HG03457 (cell line): ENCODE measurements at regions not wholly inside any gene's neighbourhood (a gene's known extent, or its start where the extent isn't known, plus 50 kb on each side); places are given as distances from the start of the nearest gene placed in this dataset.
"Not testable (repeated sequence)": the region's sequence is repeated elsewhere in the genome, so short reads cannot be mapped to it uniquely, and the experiment has no call there.

ENCODE experiments used
- ATAC-seq: cut with Tn5 transposase; IDR thresholded peaks from one replicate; pipeline ENCODE4 v1.9.1; 2021; ENCODE audit warnings: moderate number of reproducible peaks; ENCODE audit not compliant: unreplicated experiment

DNA sequence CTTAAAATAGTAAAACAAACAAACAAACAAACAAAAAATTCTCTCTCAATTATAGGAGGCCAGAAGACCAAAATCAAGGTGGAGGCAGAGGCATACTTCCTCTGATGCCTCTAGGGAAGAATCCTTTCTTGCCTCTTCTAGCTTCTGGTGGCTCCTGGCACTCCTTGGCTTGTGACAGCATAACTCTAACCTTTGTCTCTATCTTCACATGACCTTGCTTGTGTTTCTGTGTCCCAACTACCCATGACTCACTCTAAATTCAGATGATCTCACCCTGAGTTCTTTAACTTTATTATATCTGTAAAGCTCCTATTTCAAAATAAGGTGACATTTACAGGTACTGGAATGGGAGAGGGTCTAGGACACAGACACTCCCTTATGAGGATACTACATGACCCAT, 88.3 kb upstream of the ANTXRL start:
- no peak for ATAC-seq

- ATAC-seq, result not testable (repeated sequence)
Measured at GRCh38 chr10:46202405-46202804, 84.4 kb upstream of the ANTXRL start.

GRCh38 chr10:46204482-46205102, 82.2 kb upstream of the ANTXRL start:
- not testable (repeated sequence) for ATAC-seq

- not testable (repeated sequence) for ATAC-seq
Measured at GRCh38 chr10:46210427-46210826, 76.4 kb upstream of the ANTXRL start.

GRCh38 chr10:46215426-46215825, 71.4 kb upstream of the ANTXRL start:
- no peak for ATAC-seq

DNA sequence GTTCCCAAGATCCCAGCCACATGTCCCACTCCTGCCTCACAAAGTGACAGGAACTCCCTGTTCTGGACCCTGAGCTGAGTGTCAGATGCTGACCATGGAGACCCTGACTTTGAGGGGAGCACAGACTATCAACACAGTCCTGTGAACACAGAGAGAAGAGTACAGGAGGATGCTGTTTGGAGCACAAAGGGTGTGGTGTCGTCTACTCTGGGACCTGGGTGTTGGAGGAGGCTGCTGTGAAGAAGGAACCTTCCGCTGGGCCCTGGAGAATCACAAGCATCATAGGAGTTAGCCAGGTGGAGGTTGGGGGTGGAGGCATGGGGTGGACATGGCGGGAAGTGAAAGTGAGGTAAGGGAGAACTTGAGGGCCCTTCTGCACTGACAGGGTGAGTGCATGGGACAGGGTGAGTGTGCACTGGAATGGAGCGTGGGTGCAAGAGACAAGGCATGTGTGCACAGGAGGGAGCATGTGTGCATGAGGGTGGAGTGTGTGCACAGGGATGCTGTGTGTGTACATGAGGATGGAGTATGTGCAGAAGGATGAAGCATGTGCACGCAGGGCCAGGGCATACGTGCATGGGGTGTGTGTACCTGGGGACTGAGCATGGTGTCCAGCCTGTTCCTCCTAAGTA, 70.7 kb upstream of the ANTXRL start:
- no peak for ATAC-seq

- no peak for ATAC-seq
Measured at GRCh38 chr10:46216836-46217751, 69.7 kb upstream of the ANTXRL start.

GRCh38 chr10:46217752-46218453, 68.9 kb upstream of the ANTXRL start:
- ATAC-seq, result no peak

DNA sequence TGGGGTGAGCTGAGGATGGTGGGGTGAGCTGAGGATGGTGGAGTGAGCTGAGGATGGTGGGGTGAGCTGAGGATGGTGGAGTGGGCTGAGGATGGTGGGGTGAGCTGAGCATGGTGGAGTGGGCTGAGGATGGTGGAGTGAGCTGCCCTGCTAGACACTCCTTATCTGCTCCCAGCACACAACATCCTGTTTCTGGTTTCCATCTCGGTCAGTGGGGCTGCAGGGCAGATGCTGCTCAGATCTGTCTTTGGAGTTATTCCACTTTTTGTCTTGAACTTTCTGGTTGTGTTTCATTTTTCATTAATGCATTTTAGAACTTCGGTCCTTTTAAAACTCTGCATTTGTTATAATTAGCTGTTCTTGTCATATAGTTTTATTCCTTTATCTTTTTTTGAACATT, 67.9 kb upstream of the ANTXRL start:
- no peak for ATAC-seq

DNA sequence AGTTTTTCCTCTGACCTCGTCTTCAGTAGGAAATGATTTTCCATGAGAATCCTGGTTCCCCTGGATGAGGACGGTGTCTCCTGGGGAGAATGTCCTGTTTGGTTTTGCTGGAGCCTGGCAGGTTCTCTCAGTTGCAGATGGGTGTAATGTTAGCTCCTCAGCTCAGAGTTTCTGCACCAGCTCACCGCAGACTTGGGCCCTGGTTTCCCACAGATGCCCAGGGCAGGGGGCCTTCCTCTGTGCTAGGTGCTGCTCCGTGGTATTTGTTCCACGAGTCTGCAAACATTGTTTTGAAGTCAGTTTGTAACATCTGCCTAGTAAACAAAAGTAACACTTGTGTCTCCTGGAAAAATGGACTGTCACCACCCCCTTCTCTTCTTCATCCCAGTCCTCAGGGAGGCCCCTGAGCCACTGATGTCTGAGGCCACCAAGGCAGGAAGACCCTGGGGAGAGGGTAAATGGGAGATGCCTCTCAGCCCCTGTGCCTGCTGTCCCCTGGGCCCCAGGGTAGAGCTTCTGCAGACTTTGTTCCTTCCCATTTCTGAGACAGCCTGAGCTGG, 67.3 kb upstream of the ANTXRL start:
- not testable (repeated sequence) for ATAC-seq

DNA sequence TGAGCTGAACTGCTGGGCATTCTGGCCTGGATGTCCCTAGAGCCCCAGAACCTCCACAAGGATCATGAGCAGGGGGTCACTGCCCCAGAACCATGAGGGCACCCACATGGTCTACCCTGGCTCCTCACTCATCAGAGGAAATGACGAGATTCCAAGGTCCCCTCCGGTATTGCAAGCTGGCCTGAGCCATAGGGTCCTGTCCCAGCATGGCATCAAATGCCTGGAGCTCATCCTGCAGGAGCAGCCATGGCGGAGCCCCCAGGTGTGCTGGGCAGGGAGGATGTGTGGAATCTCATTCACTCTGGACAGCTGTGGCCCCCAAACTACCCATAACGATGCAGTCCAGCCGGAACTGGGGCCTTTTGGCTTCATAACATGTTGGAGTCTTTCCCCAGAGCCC, 66.6 kb upstream of the ANTXRL start:
- ATAC-seq, result no peak

- ATAC-seq, result no peak
Measured at GRCh38 chr10:46220872-46221538, 65.8 kb upstream of the ANTXRL start.

GRCh38 chr10:46222364-46222935, 64.3 kb upstream of the ANTXRL start:
- ATAC-seq, result no peak

DNA sequence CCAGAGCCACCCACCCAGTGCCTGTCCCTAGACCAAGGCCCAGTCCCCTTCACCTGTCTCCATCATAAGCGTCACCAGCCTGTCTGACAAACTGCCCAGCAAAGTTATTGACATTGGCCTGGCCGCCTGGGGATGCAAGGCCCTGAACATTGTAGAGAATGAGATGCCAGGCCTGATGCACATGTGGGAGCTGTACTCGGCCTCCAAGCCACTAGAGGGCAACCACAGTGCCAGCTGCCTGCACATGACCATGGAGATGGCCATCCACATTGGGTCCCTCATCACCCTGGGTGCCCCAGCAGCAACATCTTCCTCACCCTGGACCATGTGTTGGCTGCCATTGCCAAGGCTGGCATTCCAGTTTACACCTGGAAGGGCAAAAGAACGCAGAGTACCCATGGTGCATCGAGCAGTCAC, 63.7 kb upstream of the ANTXRL start:
- no peak for ATAC-seq

- no peak for ATAC-seq
Measured at GRCh38 chr10:46223626-46224413, 63.0 kb upstream of the ANTXRL start.

GRCh38 chr10:46224414-46224682, 62.4 kb upstream of the ANTXRL start:
- no peak for ATAC-seq

DNA sequence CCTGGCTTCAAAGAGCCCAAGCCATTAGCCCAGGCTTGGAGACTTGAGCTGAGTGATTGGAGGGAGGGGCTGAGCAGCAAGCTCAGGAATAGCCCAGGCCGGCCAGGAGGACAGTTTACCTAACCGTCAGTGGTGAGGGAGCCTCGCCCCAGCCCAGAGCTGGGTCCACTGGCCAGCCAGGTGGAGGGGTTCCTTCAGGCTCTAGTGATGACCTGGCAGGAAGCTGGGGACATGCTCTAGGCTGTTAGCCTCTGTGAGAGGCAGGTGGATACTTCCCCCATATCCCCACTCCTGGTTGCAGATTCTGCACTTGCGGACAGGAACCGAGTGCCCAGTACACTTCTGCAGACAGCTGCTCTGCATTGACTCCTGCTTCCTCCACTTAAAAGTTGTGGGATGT, 61.2 kb upstream of the ANTXRL start:
- no peak for ATAC-seq

- no peak for ATAC-seq
Measured at GRCh38 chr10:46226232-46226631, 60.6 kb upstream of the ANTXRL start.

DNA sequence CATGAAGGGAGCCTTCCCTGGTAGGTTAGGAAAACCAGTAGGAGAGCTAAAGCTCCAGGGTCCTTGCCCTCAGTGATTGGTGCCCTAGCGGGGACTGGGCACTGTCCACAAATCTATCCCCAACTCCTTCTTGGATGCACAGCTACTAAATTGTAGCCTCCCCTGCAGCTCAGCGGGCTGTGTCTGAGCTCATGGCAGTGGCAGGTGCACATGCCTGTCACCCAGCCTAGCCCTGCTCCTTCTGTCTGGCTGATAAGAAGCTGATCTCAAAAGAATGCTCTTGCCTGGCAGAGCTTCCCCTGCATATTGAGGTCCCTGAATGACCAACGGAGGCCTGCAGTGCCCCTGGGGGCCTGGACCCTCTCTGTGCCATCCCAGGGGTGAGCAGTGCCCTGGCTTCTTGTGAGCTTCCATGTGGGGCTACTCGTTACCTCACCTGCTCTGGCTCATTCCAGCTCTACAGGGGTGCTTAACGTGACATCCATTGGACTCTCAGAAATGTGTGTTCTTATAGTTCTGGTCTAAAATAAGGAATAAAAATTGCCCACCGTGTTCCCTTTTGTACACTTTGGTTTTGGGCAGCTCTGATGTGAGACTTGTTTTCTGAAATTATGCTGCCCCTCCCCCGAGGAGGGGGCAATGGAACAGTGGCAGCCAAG, 59.8 kb upstream of the ANTXRL start:
- ATAC-seq, result no peak
